ENCODE measurements at regions not wholly inside any gene's neighbourhood (a gene's known extent, or its start where the extent isn't known, plus 50 kb on each side); places are given as distances from the start of the nearest gene placed in this dataset.
"Not testable (repeated sequence)": the region's sequence is repeated elsewhere in the genome, so short reads cannot be mapped to it uniquely, and the experiment has no call there.

DNA sequence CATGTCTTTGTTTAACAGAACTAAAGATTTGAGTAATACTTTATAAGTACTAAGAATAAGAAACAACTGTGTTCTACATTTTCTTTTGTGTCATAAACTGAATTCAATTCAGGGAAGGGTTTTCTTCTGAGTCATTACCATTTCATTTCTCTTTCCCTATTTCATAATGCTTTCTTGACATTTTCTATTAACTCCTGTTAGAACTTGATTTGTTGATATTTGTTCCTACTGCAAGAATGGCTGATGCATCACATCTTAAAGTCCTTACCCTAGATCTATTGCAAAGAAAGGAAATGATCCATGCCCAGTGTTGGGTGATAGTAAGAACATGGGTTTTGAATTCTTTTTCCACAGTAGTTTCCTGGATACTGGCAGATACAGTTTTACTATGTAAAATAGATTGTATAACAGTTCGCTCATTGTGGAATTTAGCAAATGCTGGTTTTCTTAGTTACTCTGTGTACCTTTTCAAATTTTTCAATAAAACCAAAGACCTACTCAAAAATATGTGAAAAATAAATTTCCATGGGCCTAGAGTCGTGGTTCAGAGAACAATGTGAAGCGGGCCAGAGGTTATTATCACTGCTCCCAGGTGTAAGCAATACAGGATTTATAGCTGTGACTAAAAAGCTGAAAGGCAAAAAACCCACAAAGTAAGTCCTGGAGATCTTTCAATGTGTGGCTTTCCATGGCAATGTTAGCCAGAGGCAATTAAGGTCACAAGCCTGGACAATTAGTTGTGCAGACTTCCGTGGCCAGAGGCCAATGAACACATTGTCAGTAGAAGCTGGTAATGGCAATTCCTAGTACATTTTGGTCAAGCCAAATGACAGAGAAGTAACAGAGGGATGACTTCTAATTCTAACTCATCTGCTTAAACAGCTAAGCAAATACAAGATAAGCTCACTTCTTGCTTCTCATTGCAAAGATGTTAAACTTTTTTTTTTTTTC lies 127.3 kb upstream of the FAT4 start:
- WGBS (ENCODE audit: insufficient coverage): 60% methylated on average over 2 of the region's 4 CpGs
- ChIA-PET POLR2A (no interaction called here), CTCF (interaction anchor here in 1 of 2 donors (0.5 kb wide), 1 partner anchor 1227 kb away, joined by 3 read pairs; no protein-coding TSS in a partner anchor)
- no peak overlapping the region for H3K27ac ChIP-seq (ENCODE audit: low read length)
- Mint-ChIP-seq H3K4me3 (no peak overlapping the region), H3K36me3 (no peaks in the 10 kb centered on the region), H3K27ac (no peak overlapping the region), H3K27me3 (no peaks in the 10 kb centered on the region), H3K9me3 (peaks cover 0 to 7% (median 5%) of the 10 kb centered on the region in 3 donors), H3K4me1 (no peaks in the 10 kb centered on the region)
- H3K4me3 ChIP-seq (ENCODE audit: control insufficient read depth in 1 of 2, extremely low read depth in 1 of 2, low read length in 1 of 2): no peak overlapping the region
- H3K36me3 ChIP-seq (ENCODE audit: control insufficient read depth in 2 of 2, extremely low read depth in 1 of 2, insufficient read depth in 1 of 2, low read length in 1 of 2): no peaks in the 10 kb centered on the region
- no peak for DNase-seq
- H3K9me3 ChIP-seq: no peaks in the 10 kb centered on the region
- no peaks in the 10 kb centered on the region for H3K27me3 ChIP-seq (replicated peaks in 1 of 2; ENCODE audit: control insufficient read depth in 2 of 2, extremely low read depth in 1 of 2, insufficient read depth in 2 of 2, low read length in 1 of 2)
- no peak for ATAC-seq (replicated peaks in 1 of 4)
- no peaks in the 10 kb centered on the region for H3K4me1 ChIP-seq (ENCODE audit: control insufficient read depth in 1 of 2, extremely low read depth in 1 of 2, insufficient read depth in 2 of 2, low read length in 2 of 2)

DNA sequence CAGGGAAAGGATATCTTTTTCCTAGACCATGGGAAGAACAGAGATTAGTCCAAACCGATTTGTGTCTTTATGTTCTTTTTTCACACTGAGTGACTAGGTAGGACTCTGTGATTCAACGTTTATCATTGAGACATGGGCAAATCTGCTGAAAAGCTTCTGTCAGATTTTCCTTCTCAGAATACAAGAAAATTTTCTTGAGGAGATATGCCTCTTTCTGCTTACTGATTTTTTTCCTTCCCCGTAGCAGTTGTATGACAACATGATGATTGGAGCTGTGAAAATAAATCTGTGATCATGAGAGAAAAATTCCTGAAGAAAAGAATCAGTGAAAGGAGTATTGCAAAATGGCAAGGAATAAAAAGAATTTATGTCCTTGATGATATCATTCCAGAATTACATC lies 130.6 kb upstream of the FAT4 start:
- no peaks in the 10 kb centered on the region for H3K27me3 Mint-ChIP-seq
- H3K27ac ChIP-seq (ENCODE audit: low read length): no peak overlapping the region
- ChIA-PET CTCF (no interaction called here), POLR2A (no interaction called here)
- DNase-seq: no peak
- no peaks in the 10 kb centered on the region for H3K36me3 Mint-ChIP-seq
- WGBS (ENCODE audit: insufficient coverage): 60% methylated on average over 1 of the region's 3 CpGs
- no peak overlapping the region for H3K27ac Mint-ChIP-seq
- no peak for ATAC-seq (replicated peaks in 1 of 4)
- no peaks in the 10 kb centered on the region for H3K27me3 ChIP-seq (replicated peaks in 1 of 2; ENCODE audit: control insufficient read depth in 2 of 2, extremely low read depth in 1 of 2, insufficient read depth in 2 of 2, low read length in 1 of 2)
- H3K4me1 Mint-ChIP-seq: no peaks in the 10 kb centered on the region
- H3K36me3 ChIP-seq (ENCODE audit: control insufficient read depth in 2 of 2, extremely low read depth in 1 of 2, insufficient read depth in 1 of 2, low read length in 1 of 2): no peaks in the 10 kb centered on the region
- H3K9me3 ChIP-seq: no peaks in the 10 kb centered on the region
- H3K4me1 ChIP-seq (ENCODE audit: control insufficient read depth in 1 of 2, extremely low read depth in 1 of 2, insufficient read depth in 2 of 2, low read length in 2 of 2): no peaks in the 10 kb centered on the region
- no peak overlapping the region for H3K4me3 ChIP-seq (ENCODE audit: control insufficient read depth in 1 of 2, extremely low read depth in 1 of 2, low read length in 1 of 2)
- H3K9me3 Mint-ChIP-seq: peaks cover 0 to 5% (median 4%) of the 10 kb centered on the region in 3 donors
- H3K4me3 Mint-ChIP-seq: no peak overlapping the region

- H3K9me3 Mint-ChIP-seq: no peaks in the 10 kb centered on the region
- Histone ChIP-seq H3K9me3 (no peaks in the 10 kb centered on the region), H3K27ac (ENCODE audit: low read length) (no peak overlapping the region), H3K4me1 (ENCODE audit: control insufficient read depth in 1 of 2, extremely low read depth in 1 of 2, insufficient read depth in 2 of 2, low read length in 2 of 2) (no peaks in the 10 kb centered on the region), H3K27me3 (replicated peaks in 1 of 2; ENCODE audit: control insufficient read depth in 2 of 2, extremely low read depth in 1 of 2, insufficient read depth in 2 of 2, low read length in 1 of 2) (no peaks in the 10 kb centered on the region), H3K4me3 (ENCODE audit: control insufficient read depth in 1 of 2, extremely low read depth in 1 of 2, low read length in 1 of 2) (no peak overlapping the region), H3K36me3 (ENCODE audit: control insufficient read depth in 2 of 2, extremely low read depth in 1 of 2, insufficient read depth in 1 of 2, low read length in 1 of 2) (no peaks in the 10 kb centered on the region)
- no peaks in the 10 kb centered on the region for H3K27me3 Mint-ChIP-seq
- no peak overlapping the region for H3K4me3 Mint-ChIP-seq
- WGBS (ENCODE audit: insufficient coverage): 42% methylated on average over 3 of the region's 3 CpGs
- H3K27ac Mint-ChIP-seq: no peak overlapping the region
- ATAC-seq (replicated peaks in 1 of 4) (no peak), DNase-seq (no peak)
- no peaks in the 10 kb centered on the region for H3K36me3 Mint-ChIP-seq
- ChIA-PET POLR2A (no interaction called here), CTCF (no interaction called here)
- H3K4me1 Mint-ChIP-seq: no peaks in the 10 kb centered on the region
Observed at GRCh38 chr4:125181804-125182203, 133.0 kb upstream of the FAT4 start.

DNA sequence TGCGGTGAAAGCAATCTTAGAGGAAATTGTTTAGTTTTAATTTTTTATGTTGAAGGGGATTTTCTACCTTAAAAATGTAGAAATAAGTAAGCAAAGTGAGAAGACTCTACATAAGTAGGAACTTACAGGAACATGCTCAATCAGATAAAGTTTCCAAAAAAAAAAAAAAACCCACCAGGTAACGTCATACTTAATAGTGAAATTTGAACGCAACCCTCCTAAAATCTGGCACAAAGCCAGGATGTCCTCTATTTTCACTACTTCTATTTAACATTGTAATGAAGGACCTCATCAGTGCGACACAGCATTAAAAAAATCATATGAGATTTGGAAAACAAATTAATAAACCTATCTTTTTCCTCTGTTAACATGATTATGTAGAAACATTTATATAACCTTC lies 135.0 kb upstream of the FAT4 start:
- Histone ChIP-seq H3K27me3 (replicated peaks in 1 of 2; ENCODE audit: control insufficient read depth in 2 of 2, extremely low read depth in 1 of 2, insufficient read depth in 2 of 2, low read length in 1 of 2) (no peaks in the 10 kb centered on the region), H3K36me3 (ENCODE audit: control insufficient read depth in 2 of 2, extremely low read depth in 1 of 2, insufficient read depth in 1 of 2, low read length in 1 of 2) (no peaks in the 10 kb centered on the region), H3K9me3 (no peaks in the 10 kb centered on the region), H3K4me1 (ENCODE audit: control insufficient read depth in 1 of 2, extremely low read depth in 1 of 2, insufficient read depth in 2 of 2, low read length in 2 of 2) (no peaks in the 10 kb centered on the region), H3K4me3 (ENCODE audit: control insufficient read depth in 1 of 2, extremely low read depth in 1 of 2, low read length in 1 of 2) (no peak overlapping the region), H3K27ac (ENCODE audit: low read length) (no peak overlapping the region)
- ATAC-seq (replicated peaks in 1 of 4) (no peak), DNase-seq (no peak)
- H3K27me3 Mint-ChIP-seq: no peaks in the 10 kb centered on the region
- no peaks in the 10 kb centered on the region for H3K4me1 Mint-ChIP-seq
- no peaks in the 10 kb centered on the region for H3K9me3 Mint-ChIP-seq
- ChIA-PET CTCF (no interaction called here), POLR2A (no interaction called here)
- no CpG with 5 or more reads among the region's 4 CpGs for WGBS (ENCODE audit: insufficient coverage)
- no peak overlapping the region for H3K27ac Mint-ChIP-seq
- H3K36me3 Mint-ChIP-seq: no peaks in the 10 kb centered on the region
- no peak overlapping the region for H3K4me3 Mint-ChIP-seq

DNA sequence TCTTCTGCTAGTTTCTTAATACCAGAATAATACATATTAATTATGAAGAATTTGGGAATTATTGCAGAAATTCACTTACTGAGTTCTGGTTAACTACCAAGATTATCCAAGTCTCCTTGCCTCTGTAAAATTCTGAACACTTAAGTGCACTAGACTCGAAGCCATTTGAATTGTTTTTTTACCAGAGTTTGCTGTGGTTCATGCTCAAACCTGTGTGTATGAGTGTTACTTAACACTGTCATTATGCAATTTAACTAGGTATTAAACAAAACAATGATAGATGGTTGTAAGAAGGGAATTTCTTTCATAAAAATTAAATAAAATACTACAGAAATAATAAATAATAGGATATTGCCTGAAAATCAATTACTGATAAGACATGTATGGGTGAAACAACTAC lies 145.6 kb upstream of the FAT4 start:
- POLR2A ChIA-PET: no interaction called here
- CTCF ChIA-PET: no interaction called here
- Mint-ChIP-seq H3K4me3 (no peak overlapping the region), H3K9me3 (peaks cover 4 to 15% (median 5%) of the 10 kb centered on the region in 3 donors), H3K36me3 (no peaks in the 10 kb centered on the region), H3K27me3 (no peaks in the 10 kb centered on the region), H3K27ac (no peak overlapping the region), H3K4me1 (no peaks in the 10 kb centered on the region)
- Histone ChIP-seq H3K36me3 (ENCODE audit: control insufficient read depth in 2 of 2, extremely low read depth in 1 of 2, insufficient read depth in 1 of 2, low read length in 1 of 2) (no peaks in the 10 kb centered on the region), H3K27me3 (replicated peaks in 1 of 2; ENCODE audit: control insufficient read depth in 2 of 2, extremely low read depth in 1 of 2, insufficient read depth in 2 of 2, low read length in 1 of 2) (no peaks in the 10 kb centered on the region), H3K4me1 (ENCODE audit: control insufficient read depth in 1 of 2, extremely low read depth in 1 of 2, insufficient read depth in 2 of 2, low read length in 2 of 2) (no peaks in the 10 kb centered on the region), H3K4me3 (ENCODE audit: control insufficient read depth in 1 of 2, extremely low read depth in 1 of 2, low read length in 1 of 2) (no peak overlapping the region), H3K9me3 (no peaks in the 10 kb centered on the region), H3K27ac (ENCODE audit: low read length) (no peak overlapping the region)
- no peak for DNase-seq
- ATAC-seq (replicated peaks in 1 of 4): no peak
- no CpG with 5 or more reads among the region's 1 CpG for WGBS (ENCODE audit: insufficient coverage)

- DNase-seq (no peak), ATAC-seq (replicated peaks in 1 of 4) (no peak)
- no peak overlapping the region for H3K27ac Mint-ChIP-seq
- no peaks in the 10 kb centered on the region for H3K4me1 Mint-ChIP-seq
- H3K27me3 Mint-ChIP-seq: no peaks in the 10 kb centered on the region
- peaks cover 5 to 14% (median 5%) of the 10 kb centered on the region in 3 donors for H3K9me3 Mint-ChIP-seq
- Histone ChIP-seq H3K27ac (ENCODE audit: low read length) (no peak overlapping the region), H3K9me3 (no peaks in the 10 kb centered on the region), H3K27me3 (replicated peaks in 1 of 2; ENCODE audit: control insufficient read depth in 2 of 2, extremely low read depth in 1 of 2, insufficient read depth in 2 of 2, low read length in 1 of 2) (no peaks in the 10 kb centered on the region), H3K4me1 (ENCODE audit: control insufficient read depth in 1 of 2, extremely low read depth in 1 of 2, insufficient read depth in 2 of 2, low read length in 2 of 2) (no peaks in the 10 kb centered on the region), H3K4me3 (ENCODE audit: control insufficient read depth in 1 of 2, extremely low read depth in 1 of 2, low read length in 1 of 2) (no peak overlapping the region), H3K36me3 (ENCODE audit: control insufficient read depth in 2 of 2, extremely low read depth in 1 of 2, insufficient read depth in 1 of 2, low read length in 1 of 2) (no peaks in the 10 kb centered on the region)
- no peak overlapping the region for H3K4me3 Mint-ChIP-seq
- ChIA-PET CTCF (no interaction called here), POLR2A (no interaction called here)
- H3K36me3 Mint-ChIP-seq: no peaks in the 10 kb centered on the region
Observed at GRCh38 chr4:125168531-125168930, 146.2 kb upstream of the FAT4 start.

GRCh38 chr4:125166012-125166411 lies 148.7 kb upstream of the FAT4 start:
- H3K27me3 Mint-ChIP-seq; H3K9me3 ChIP-seq; DNase-seq; H3K4me1 ChIP-seq (ENCODE audit: control insufficient read depth in 1 of 2, extremely low read depth in 1 of 2, insufficient read depth in 2 of 2, low read length in 2 of 2); H3K36me3 Mint-ChIP-seq; CTCF ChIA-PET; H3K4me3 ChIP-seq (ENCODE audit: control insufficient read depth in 1 of 2, extremely low read depth in 1 of 2, low read length in 1 of 2); H3K4me3 Mint-ChIP-seq; H3K27me3 ChIP-seq (replicated peaks in 1 of 2; ENCODE audit: control insufficient read depth in 2 of 2, extremely low read depth in 1 of 2, insufficient read depth in 2 of 2, low read length in 1 of 2); POLR2A ChIA-PET; H3K4me1 Mint-ChIP-seq; ATAC-seq (replicated peaks in 1 of 4); H3K27ac ChIP-seq (ENCODE audit: low read length); H3K36me3 ChIP-seq (ENCODE audit: control insufficient read depth in 2 of 2, extremely low read depth in 1 of 2, insufficient read depth in 1 of 2, low read length in 1 of 2); H3K27ac Mint-ChIP-seq: not testable (repeated sequence)
- WGBS (ENCODE audit: insufficient coverage): 91% methylated on average over 8 of the region's 9 CpGs
- H3K9me3 Mint-ChIP-seq: peaks cover 8 to 15% (median 13%) of the 10 kb centered on the region in 3 donors
